ENCODE measurements at regions not wholly inside any gene's neighbourhood (a gene's known extent, or its start where the extent isn't known, plus 50 kb on each side); places are given as distances from the start of the nearest gene placed in this dataset.

DNA sequence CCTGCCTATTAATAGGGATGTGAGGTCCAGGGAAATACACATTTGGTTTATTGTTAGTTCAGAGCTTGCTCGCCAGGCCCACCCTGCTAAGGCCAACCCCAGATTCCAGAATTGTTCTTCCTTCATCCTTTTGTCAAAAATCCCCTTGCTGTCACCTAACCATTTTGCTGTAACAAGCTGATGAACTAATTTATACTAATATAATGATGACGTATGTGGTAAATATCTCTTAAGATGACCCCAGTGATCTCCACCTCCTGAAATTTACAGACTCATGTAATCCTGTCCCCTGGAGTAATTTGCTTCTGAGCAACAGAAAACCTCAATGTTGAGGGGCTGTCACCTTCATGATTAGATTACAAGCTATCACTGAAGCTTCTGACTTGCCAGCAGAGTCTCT lies 236.3 kb upstream of the N4BP1 start:
- TF ChIP-seq, protein P1, sequence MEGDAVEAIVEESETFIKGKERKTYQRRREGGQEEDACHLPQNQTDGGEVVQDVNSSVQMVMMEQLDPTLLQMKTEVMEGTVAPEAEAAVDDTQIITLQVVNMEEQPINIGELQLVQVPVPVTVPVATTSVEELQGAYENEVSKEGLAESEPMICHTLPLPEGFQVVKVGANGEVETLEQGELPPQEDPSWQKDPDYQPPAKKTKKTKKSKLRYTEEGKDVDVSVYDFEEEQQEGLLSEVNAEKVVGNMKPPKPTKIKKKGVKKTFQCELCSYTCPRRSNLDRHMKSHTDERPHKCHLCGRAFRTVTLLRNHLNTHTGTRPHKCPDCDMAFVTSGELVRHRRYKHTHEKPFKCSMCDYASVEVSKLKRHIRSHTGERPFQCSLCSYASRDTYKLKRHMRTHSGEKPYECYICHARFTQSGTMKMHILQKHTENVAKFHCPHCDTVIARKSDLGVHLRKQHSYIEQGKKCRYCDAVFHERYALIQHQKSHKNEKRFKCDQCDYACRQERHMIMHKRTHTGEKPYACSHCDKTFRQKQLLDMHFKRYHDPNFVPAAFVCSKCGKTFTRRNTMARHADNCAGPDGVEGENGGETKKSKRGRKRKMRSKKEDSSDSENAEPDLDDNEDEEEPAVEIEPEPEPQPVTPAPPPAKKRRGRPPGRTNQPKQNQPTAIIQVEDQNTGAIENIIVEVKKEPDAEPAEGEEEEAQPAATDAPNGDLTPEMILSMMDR (IDR thresholded peaks at IDR 0.05): no peak
- TF ChIP-seq POLR2A (IDR thresholded peaks at IDR 0.05): no peak

Data from uterus (tissue), 2 donors.